Keratinocyte (primary cell): ENCODE measurements at regions not wholly inside any gene's neighbourhood (a gene's known extent, or its start where the extent isn't known, plus 50 kb on each side); places are given as distances from the start of the nearest gene placed in this dataset.

Source experiments
- DNase-seq: peaks from one replicate; pipeline ENCODE4 v3.0.0-alpha.2; 2011; ENCODE audit warnings: low read depth, missing footprints, low spot score
- FAIRE-seq: peaks from 2 replicates; lab custom pipeline; 2011; peaks lifted over from hg19 to GRCh38; lab: Jason Lieb, UNC
- H2AFZ ChIP-seq: 2 replicates; pipeline ENCODE4 v1.6.0; 2012; ENCODE audit warnings: low read length, control low read depth, inconsistent platforms; ENCODE audit not compliant: control insufficient read depth
- H3K27ac ChIP-seq: 2 replicates; pipeline ENCODE4 v1.5.1; 2011; ENCODE audit warnings: low read length; ENCODE audit not compliant: control insufficient read depth, insufficient read depth
- H3K27me3 ChIP-seq: 3 replicates; pipeline ENCODE4 v1.6.0; 2011; ENCODE audit warnings: low read length; ENCODE audit not compliant: control insufficient read depth, insufficient read depth; ENCODE audit errors: extremely low read depth
- H3K36me3 ChIP-seq, 2 experiments: 2 replicates in 1 of 2; 3 replicates in 1 of 2; pipeline ENCODE4 v1.5.1; 2011; ENCODE audit warnings: low read length in 2 of 2, mild to moderate bottlenecking in 1 of 2; ENCODE audit not compliant: control insufficient read depth in 2 of 2, insufficient read depth in 2 of 2; ENCODE audit errors: extremely low read depth in 1 of 2
- H3K4me1 ChIP-seq: 3 replicates; pipeline ENCODE4 v1.5.1; 2011; ENCODE audit warnings: low read length; ENCODE audit not compliant: control insufficient read depth, insufficient read depth; ENCODE audit errors: extremely low read depth
- H3K4me2 ChIP-seq: 3 replicates; pipeline ENCODE4 v1.6.0; 2011; ENCODE audit warnings: low read depth, low read length; ENCODE audit not compliant: control insufficient read depth, insufficient read depth; ENCODE audit errors: extremely low read depth
- H3K4me3 ChIP-seq, 3 experiments: fragments of 200-600 bp in 1 of 3; sonication (generic) in 1 of 3; 2 replicates in 2 of 3; 3 replicates in 1 of 3; pipeline ENCODE4 v1.5.1; 2011 to 2016; ENCODE audit warnings: low read length in 3 of 3, mild to moderate bottlenecking in 3 of 3, control low read depth in 2 of 3, inconsistent platforms in 1 of 3, low read depth in 1 of 3, mixed read lengths in 1 of 3, mixed run types in 1 of 3, moderate library complexity in 1 of 3; ENCODE audit not compliant: control insufficient read depth in 2 of 3, insufficient read depth in 2 of 3; ENCODE audit errors: extremely low read depth in 1 of 3
- H3K79me2 ChIP-seq: 2 replicates; pipeline ENCODE4 v1.6.0; 2012; ENCODE audit warnings: low read length; ENCODE audit not compliant: control insufficient read depth, insufficient read depth
- H3K9ac ChIP-seq: 3 replicates; pipeline ENCODE4 v1.6.0; 2011; ENCODE audit warnings: low read length; ENCODE audit not compliant: control insufficient read depth, insufficient read depth; ENCODE audit errors: extremely low read depth
- H3K9me1 ChIP-seq: 3 replicates; pipeline ENCODE4 v1.6.0; 2011; ENCODE audit warnings: low read length; ENCODE audit not compliant: control insufficient read depth, insufficient read depth; ENCODE audit errors: extremely low read depth
- H3K9me3 ChIP-seq: 2 replicates; pipeline ENCODE4 v1.5.1; 2012; ENCODE audit warnings: low read depth, low read length; ENCODE audit not compliant: control insufficient read depth
- H4K20me1 ChIP-seq: 3 replicates; pipeline ENCODE4 v1.6.0; 2011; ENCODE audit warnings: low read length; ENCODE audit not compliant: control insufficient read depth, insufficient read depth; ENCODE audit errors: extremely low read depth
- EZH2 ChIP-seq: IDR thresholded peaks from one replicate; pipeline ENCODE4 v1.6.1; 2012; ENCODE audit warnings: inconsistent platforms, mild to moderate bottlenecking, low read length, moderate library complexity
- dilution Hi-C: fragments of 300-500 bp; cut with MboI; formaldehyde crosslinking; loops from one replicate; pipeline ENCODE4 v1.7.0; 2020; ENCODE audit warnings: low sequenced_read_pairs; ENCODE audit not compliant: extremely low pct_ligation_motif_present
- TF ChIP-seq, protein P1 (sequence below), 3 experiments: IDR thresholded peaks in 1 of 3; conservative IDR thresholded peaks in 1 of 3; optimal IDR thresholded peaks in 1 of 3; 2 replicates in 2 of 3; 3 replicates in 1 of 3; pipeline versions ENCODE3 to v1.5.1; 2011; ENCODE audit warnings: low read length in 3 of 3, mild to moderate bottlenecking in 3 of 3, moderate library complexity in 2 of 3, control low read depth in 1 of 3, inconsistent platforms in 1 of 3; ENCODE audit not compliant: insufficient read depth in 2 of 3; ENCODE audit errors: extremely low read depth in 1 of 3

DNA sequence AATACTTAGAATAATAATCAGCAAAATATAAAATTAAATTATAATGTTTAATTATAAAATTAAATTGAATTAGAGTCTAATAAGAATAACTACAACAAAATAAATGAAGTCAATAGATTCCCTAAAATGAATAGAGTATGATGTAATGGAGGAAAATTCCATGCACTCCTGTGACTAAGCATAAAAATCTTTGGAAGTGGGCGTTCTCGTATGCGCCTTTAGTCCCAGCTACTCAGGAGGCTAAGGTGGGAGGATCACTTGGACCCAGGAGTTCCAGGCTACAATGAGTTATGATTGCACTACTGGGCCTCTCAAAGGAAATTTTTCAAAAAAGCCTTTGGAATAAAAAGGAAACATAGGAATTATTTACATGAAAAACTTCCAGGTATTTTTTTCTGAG is 955.4 kb upstream of the POU3F3 start:
- Histone ChIP-seq H2AFZ (no peak overlapping the region), H3K79me2 (no peaks in the 10 kb centered on the region), H3K27me3 (no peaks in the 10 kb centered on the region), H3K9me1 (no peaks in the 10 kb centered on the region), H4K20me1 (no peaks in the 10 kb centered on the region), H3K4me3 (no peak overlapping the region), H3K9ac (no peak overlapping the region), H3K4me2 (no peak overlapping the region), H3K27ac (no peak overlapping the region), H3K36me3 (no peaks in the 10 kb centered on the region), H3K4me1 (no peaks in the 10 kb centered on the region), H3K9me3 (peaks cover 2% of the 10 kb centered on the region)
- dilution Hi-C loops: no loop called here
- TF ChIP-seq EZH2: no peak
- TF ChIP-seq, protein P1, sequence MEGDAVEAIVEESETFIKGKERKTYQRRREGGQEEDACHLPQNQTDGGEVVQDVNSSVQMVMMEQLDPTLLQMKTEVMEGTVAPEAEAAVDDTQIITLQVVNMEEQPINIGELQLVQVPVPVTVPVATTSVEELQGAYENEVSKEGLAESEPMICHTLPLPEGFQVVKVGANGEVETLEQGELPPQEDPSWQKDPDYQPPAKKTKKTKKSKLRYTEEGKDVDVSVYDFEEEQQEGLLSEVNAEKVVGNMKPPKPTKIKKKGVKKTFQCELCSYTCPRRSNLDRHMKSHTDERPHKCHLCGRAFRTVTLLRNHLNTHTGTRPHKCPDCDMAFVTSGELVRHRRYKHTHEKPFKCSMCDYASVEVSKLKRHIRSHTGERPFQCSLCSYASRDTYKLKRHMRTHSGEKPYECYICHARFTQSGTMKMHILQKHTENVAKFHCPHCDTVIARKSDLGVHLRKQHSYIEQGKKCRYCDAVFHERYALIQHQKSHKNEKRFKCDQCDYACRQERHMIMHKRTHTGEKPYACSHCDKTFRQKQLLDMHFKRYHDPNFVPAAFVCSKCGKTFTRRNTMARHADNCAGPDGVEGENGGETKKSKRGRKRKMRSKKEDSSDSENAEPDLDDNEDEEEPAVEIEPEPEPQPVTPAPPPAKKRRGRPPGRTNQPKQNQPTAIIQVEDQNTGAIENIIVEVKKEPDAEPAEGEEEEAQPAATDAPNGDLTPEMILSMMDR (optimal IDR thresholded peaks at IDR 0.05 in 1 of 3, IDR thresholded peaks at IDR 0.05 in 1 of 3, conservative IDR thresholded peaks at IDR 0.05 in 1 of 3; ENCODE audit: extremely low read depth in 1 of 3, insufficient read depth in 2 of 3, low read length in 3 of 3): no peak
- DNase-seq: no peak
- no peak for FAIRE-seq

DNA sequence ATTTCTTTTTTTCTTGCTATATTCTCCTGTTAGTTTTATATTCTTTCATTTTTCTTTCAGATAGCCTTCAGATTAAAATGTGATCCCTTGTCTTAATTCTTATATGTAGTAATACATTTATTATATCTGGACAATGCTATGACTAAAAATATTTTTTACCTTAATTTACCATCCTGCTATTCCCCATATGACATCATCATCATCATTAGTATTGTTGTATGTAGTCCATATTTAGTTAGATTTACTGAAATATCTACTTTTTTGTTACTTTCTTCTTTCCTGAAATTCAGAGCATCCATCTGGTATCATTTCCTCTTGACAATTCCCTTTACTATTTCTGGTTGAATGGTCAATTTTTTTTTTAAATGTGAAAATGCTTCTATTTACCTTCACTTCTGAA is 951.6 kb upstream of the POU3F3 start:
- FAIRE-seq (no peak), DNase-seq (no peak)
- Histone ChIP-seq H3K4me3 (no peak overlapping the region), H3K79me2 (no peaks in the 10 kb centered on the region), H3K36me3 (no peaks in the 10 kb centered on the region), H3K9me1 (no peaks in the 10 kb centered on the region), H4K20me1 (no peaks in the 10 kb centered on the region), H3K27ac (no peak overlapping the region), H2AFZ (no peak overlapping the region), H3K27me3 (no peaks in the 10 kb centered on the region), H3K9ac (no peak overlapping the region), H3K9me3 (peaks cover 2% of the 10 kb centered on the region), H3K4me2 (no peak overlapping the region), H3K4me1 (no peaks in the 10 kb centered on the region)
- dilution Hi-C loops: no loop called here
- TF ChIP-seq, protein P1 (optimal IDR thresholded peaks at IDR 0.05 in 1 of 3, IDR thresholded peaks at IDR 0.05 in 1 of 3, conservative IDR thresholded peaks at IDR 0.05 in 1 of 3; ENCODE audit: extremely low read depth in 1 of 3, insufficient read depth in 2 of 3, low read length in 3 of 3): no peak
- TF ChIP-seq EZH2: no peak
